Hepatocyte (in vitro differentiated cells): ENCODE measurements at regions not wholly inside any gene's neighbourhood (a gene's known extent, or its start where the extent isn't known, plus 50 kb on each side); places are given as distances from the start of the nearest gene placed in this dataset.

Source experiments
- DNase-seq: peaks from one replicate; pipeline ENCODE4 v3.0.0-alpha.2; 2016; ENCODE audit warnings: low spot score
- H2AFZ ChIP-seq: fragments of 200-600 bp; sonication (generic); 2 replicates; pipeline ENCODE4 v1.6.0; 2016; ENCODE audit warnings: antibody characterized with exemption, mild to moderate bottlenecking
- H3K27ac ChIP-seq: fragments of 200-600 bp; sonication (generic); 2 replicates; pipeline ENCODE4 v1.5.1; 2016; ENCODE audit warnings: mild to moderate bottlenecking
- H3K27me3 ChIP-seq: fragments of 200-600 bp; sonication (generic); 2 replicates; pipeline ENCODE4 v1.6.1; 2016
- H3K36me3 ChIP-seq: fragments of 200-600 bp; sonication (generic); replicated peaks from 2 replicates; pipeline ENCODE4 v1.5.1; 2016; ENCODE audit warnings: low read depth; ENCODE audit not compliant: insufficient read depth
- H3K4me1 ChIP-seq: fragments of 200-600 bp; sonication (generic); 2 replicates; pipeline ENCODE4 v1.5.1; 2016; ENCODE audit warnings: mild to moderate bottlenecking, moderate library complexity; ENCODE audit not compliant: insufficient read depth
- H3K4me2 ChIP-seq: fragments of 200-600 bp; sonication (generic); 2 replicates; pipeline ENCODE4 v1.6.0; 2016
- H3K4me3 ChIP-seq: fragments of 200-600 bp; sonication (generic); 2 replicates; pipeline ENCODE4 v1.5.1; 2016; ENCODE audit warnings: mild to moderate bottlenecking
- H3K79me2 ChIP-seq: fragments of 200-600 bp; sonication (generic); 2 replicates; pipeline ENCODE4 v1.6.0; 2017; ENCODE audit warnings: mild to moderate bottlenecking
- H3K9me2 ChIP-seq: fragments of 200-600 bp; sonication (generic); replicated peaks from 2 replicates; pipeline ENCODE4 v1.6.0; 2017; ENCODE audit warnings: mild to moderate bottlenecking; ENCODE audit not compliant: insufficient read depth
- H3K9me3 ChIP-seq: fragments of 200-600 bp; sonication (generic); 2 replicates; pipeline ENCODE4 v1.5.1; 2016; ENCODE audit warnings: low read depth, mild to moderate bottlenecking
- H4K20me1 ChIP-seq: fragments of 200-600 bp; sonication (generic); 2 replicates; pipeline ENCODE4 v1.6.0; 2016; ENCODE audit warnings: mild to moderate bottlenecking; ENCODE audit not compliant: insufficient read depth, poor library complexity, severe bottlenecking
- EZH2 ChIP-seq: fragments of 200-600 bp; sonication (generic); IDR thresholded peaks from 2 replicates; pipeline ENCODE4 v1.6.1; 2016; ENCODE audit warnings: antibody characterized with exemption, mild to moderate bottlenecking, borderline replicate concordance
- EZH2phosphoT487 ChIP-seq: fragments of 200-600 bp; sonication (generic); IDR thresholded peaks from one replicate; pipeline ENCODE4 v1.6.1; 2018; ENCODE audit warnings: antibody characterized with exemption, mild to moderate bottlenecking, low read depth, moderate library complexity; ENCODE audit not compliant: unreplicated experiment, severe bottlenecking
- WGBS: methylation state at CpG from one replicate; pipeline ENCODE4 v1.1.6; 2016; ENCODE audit warnings: low lambda C conversion rate; ENCODE audit errors: missing lambda C conversion rate; 5-methylcytosine and 5-hydroxymethylcytosine counted together
- TF ChIP-seq, protein P1 (sequence below): fragments of 200-600 bp; sonication (generic); IDR thresholded peaks from 2 replicates; pipeline ENCODE4 v1.5.1; 2016; ENCODE audit warnings: antibody characterized with exemption, mild to moderate bottlenecking; ENCODE audit not compliant: poor library complexity

DNA sequence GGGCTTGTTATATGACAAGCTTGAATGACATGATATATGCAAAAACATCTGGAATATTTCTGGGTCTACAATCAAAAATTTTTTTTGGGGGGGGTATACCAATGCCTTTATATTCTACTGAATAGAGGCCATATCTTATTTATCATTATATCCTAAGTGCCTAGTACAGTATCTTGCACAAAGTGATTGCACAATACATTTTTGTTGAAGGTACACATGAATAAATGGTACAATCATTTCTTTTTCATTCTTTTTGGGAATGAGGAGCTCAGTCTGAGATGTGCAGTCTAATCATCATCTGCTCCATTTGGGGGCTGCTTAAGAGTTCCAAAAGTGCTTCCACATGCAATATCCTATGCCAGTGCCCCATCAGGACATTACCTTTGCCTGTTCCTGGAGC is 214.6 kb downstream of the KIF20B start:
- Histone ChIP-seq H3K4me1 (no peaks in the 10 kb centered on the region), H3K79me2 (no peaks in the 10 kb centered on the region), H2AFZ (no peak overlapping the region), H3K9me3 (no peaks in the 10 kb centered on the region), H3K27me3 (no peaks in the 10 kb centered on the region), H3K4me2 (no peak overlapping the region), H3K36me3 (no peaks in the 10 kb centered on the region), H4K20me1 (no peaks in the 10 kb centered on the region), H3K9me2 (no peaks in the 10 kb centered on the region), H3K27ac (no peak overlapping the region), H3K4me3 (no peak overlapping the region)
- TF ChIP-seq EZH2 (no peak), EZH2phosphoT487 (no peak)
- TF ChIP-seq, protein P1, sequence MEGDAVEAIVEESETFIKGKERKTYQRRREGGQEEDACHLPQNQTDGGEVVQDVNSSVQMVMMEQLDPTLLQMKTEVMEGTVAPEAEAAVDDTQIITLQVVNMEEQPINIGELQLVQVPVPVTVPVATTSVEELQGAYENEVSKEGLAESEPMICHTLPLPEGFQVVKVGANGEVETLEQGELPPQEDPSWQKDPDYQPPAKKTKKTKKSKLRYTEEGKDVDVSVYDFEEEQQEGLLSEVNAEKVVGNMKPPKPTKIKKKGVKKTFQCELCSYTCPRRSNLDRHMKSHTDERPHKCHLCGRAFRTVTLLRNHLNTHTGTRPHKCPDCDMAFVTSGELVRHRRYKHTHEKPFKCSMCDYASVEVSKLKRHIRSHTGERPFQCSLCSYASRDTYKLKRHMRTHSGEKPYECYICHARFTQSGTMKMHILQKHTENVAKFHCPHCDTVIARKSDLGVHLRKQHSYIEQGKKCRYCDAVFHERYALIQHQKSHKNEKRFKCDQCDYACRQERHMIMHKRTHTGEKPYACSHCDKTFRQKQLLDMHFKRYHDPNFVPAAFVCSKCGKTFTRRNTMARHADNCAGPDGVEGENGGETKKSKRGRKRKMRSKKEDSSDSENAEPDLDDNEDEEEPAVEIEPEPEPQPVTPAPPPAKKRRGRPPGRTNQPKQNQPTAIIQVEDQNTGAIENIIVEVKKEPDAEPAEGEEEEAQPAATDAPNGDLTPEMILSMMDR: no peak
- no peak for DNase-seq

DNA sequence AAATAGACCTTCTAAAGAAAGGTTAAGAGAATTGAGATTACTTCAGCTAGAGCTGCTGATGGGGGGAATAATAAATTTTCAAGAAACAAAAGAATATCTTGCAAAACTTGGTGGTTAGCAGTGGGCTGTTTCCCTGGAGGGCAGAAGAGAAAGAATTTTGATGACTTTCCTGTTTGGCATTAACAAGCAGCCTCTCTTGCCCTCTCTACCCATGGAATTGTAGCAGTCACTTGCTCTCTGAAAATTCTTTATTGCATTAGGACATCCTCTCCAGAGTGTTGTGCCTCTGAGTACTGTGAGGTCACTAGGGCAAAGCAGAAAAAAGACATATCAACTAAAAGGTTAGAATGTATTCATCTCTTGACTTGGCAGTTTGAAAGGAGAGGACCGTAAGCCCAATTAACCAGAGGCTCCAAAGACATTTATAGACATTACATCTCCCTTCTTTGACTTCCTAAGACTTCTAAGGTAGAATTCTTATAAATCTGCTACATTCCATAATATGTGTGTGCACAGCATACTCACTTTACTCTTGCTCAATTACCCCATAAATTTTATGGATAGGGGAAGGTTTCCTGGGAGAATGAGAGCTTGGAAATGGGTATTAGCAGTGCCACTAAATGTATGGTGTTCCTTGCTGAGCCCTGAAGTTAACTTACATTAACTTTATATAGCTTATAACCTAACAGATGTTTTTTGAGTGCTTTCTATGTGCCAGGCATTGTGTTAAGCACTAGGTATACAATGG is 215.3 kb downstream of the KIF20B start:
- Histone ChIP-seq H3K9me3 (no peaks in the 10 kb centered on the region), H3K27ac (no peak overlapping the region), H3K79me2 (no peaks in the 10 kb centered on the region), H3K4me2 (no peak overlapping the region), H3K4me3 (no peak overlapping the region), H3K27me3 (no peaks in the 10 kb centered on the region), H3K4me1 (no peaks in the 10 kb centered on the region), H4K20me1 (no peaks in the 10 kb centered on the region), H2AFZ (no peak overlapping the region), H3K9me2 (no peaks in the 10 kb centered on the region), H3K36me3 (no peaks in the 10 kb centered on the region)
- TF ChIP-seq EZH2 (no peak), EZH2phosphoT487 (no peak)
- TF ChIP-seq, protein P1: no peak
- WGBS: 57% methylated on average over 1 of the region's 1 CpG
- DNase-seq: no peak

DNA sequence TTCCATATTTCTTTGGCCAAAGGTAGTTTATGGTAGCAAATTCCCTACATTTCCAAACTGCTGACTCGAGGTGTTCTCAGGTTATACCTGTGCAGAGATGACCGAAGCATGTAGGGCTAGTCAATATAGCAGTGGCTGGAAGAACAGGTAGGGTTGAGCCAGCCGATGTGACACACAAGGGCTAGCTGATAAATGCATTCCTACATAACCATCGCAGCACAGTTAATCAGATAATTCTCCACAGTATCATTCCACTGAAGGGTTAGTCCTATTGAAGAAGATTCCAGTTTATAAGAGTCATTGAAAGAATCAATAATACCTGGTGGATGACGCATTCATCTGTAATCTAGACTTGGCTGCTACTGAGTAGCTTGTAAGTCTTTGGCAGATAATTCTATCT is 220.0 kb downstream of the KIF20B start:
- Histone ChIP-seq H2AFZ (no peak overlapping the region), H3K36me3 (no peaks in the 10 kb centered on the region), H3K27ac (no peak overlapping the region), H3K4me2 (no peak overlapping the region), H3K4me3 (no peak overlapping the region), H3K9me3 (no peaks in the 10 kb centered on the region), H4K20me1 (no peaks in the 10 kb centered on the region), H3K4me1 (no peaks in the 10 kb centered on the region), H3K27me3 (no peaks in the 10 kb centered on the region), H3K79me2 (no peaks in the 10 kb centered on the region), H3K9me2 (no peaks in the 10 kb centered on the region)
- TF ChIP-seq EZH2phosphoT487: no peak
- TF ChIP-seq, protein P1: no peak
- TF ChIP-seq EZH2: no peak
- no peak for DNase-seq
- WGBS: 64% methylated on average over 5 of the region's 5 CpGs
